GM21423 (cell line): ENCODE measurements at regions not wholly inside any gene's neighbourhood (a gene's known extent, or its start where the extent isn't known, plus 50 kb on each side); places are given as distances from the start of the nearest gene placed in this dataset.
"Not testable (repeated sequence)": the region's sequence is repeated elsewhere in the genome, so short reads cannot be mapped to it uniquely, and the experiment has no call there.

Source experiments
- ATAC-seq: cut with Tn5 transposase; IDR thresholded peaks from one replicate; pipeline ENCODE4 v1.9.1; 2021; ENCODE audit warnings: mild to moderate bottlenecking, moderate library complexity; ENCODE audit not compliant: unreplicated experiment

GRCh38 chr1:193462629-193463320, 276.4 kb upstream of the B3GALT2 start:
- ATAC-seq: peak; percentile 79

- no peak for ATAC-seq
Observed at GRCh38 chr1:193458628-193459027, 272.2 kb upstream of the B3GALT2 start.

DNA sequence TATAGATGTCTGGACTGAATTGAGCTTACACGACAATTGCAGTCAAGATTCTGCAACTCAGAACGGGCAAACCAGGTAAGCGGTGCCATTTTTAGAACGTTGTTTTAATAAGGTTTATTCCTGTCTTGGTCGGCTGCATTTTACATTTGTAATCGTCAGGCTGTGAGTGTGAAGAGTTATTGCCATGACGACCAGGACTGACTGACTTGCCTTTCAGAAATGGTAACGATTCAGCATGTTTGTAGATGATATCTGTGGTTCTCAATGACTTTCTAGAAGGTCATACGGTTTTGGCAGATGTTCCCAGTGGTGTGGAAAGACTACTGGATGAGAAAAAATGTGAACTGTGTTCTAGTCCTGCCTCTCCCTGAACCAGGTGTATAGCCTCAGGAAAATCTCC, 271.3 kb upstream of the B3GALT2 start:
- ATAC-seq: no peak

DNA sequence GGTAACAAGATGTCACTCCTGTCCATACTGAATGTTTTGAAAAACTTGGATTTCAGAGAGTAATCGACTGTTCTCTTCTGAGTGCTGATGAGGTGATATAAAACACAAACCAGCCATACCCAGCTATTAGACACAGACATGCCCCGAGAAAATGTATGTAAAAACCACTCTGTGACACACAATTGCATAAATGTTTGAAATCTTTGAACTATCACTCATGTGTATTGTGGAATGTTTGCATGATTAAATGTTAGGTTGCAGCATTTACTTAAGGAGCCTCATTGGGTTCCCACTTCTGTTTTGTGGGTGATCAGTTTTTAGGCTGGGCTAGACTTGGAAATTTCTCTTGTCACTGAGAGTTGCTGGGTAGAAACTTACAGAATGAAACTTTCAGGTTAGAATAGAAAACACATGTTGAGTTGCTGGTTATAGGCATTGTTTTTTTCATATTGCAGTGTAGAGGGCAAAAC, 270.4 kb upstream of the B3GALT2 start:
- peak; percentile 69 for ATAC-seq

DNA sequence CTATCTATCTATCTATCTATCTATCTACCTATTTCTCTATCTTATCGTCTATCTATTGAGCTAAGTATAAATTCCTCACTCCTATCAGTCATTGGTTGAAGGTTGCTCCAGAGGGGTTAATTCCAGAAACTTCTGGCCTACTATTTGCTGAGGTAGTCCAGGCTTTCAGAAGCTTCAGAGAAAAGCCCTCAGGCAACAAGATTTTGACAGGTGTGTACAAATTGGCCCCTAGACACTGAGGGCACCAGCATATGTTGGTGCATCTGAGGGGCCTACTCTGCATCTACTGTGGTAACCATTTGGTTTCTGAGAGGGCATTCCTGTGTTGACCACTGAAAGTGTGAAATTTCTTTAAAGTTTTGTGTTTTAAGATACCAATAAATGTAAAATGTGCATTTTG, 265.2 kb upstream of the B3GALT2 start:
- ATAC-seq: no peak

DNA sequence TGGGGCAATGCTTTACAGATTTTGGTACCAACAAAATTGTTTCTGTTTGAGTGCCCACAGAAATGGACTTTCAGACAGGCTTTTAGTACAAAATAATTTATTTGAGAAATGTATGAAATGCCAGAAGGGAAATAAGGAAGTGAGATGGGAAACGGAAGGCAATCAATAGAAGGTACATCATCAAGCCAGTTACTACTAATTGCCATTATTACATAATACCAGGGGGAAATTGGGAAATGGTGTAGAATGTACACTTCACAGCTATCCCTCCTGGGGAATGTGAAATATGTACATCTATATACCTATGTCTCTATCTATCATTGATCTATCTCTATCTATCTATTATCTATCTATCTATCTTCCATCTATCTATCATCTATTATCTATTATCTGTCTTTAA, 264.6 kb upstream of the B3GALT2 start:
- no peak for ATAC-seq

GRCh38 chr1:193448682-193449461, 262.5 kb upstream of the B3GALT2 start:
- peak; percentile 93 for ATAC-seq

DNA sequence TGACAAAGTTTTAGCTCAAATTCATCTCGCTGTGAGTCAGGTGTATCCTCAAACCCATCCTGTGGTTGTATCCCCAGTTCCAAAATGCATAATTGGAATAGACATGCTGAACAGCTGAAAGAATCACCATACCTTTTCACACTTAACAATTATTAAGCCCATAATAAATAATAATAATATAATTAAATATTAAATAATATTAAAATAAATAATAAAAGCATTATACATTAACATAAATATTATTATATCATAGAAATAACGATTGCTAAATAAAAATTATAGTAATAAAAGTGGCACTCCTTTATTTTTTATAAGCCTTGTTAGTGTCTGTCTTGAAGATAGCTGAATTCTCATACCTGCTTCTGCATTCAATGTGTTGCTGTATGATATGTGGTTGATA, 257.5 kb upstream of the B3GALT2 start:
- no peak for ATAC-seq

DNA sequence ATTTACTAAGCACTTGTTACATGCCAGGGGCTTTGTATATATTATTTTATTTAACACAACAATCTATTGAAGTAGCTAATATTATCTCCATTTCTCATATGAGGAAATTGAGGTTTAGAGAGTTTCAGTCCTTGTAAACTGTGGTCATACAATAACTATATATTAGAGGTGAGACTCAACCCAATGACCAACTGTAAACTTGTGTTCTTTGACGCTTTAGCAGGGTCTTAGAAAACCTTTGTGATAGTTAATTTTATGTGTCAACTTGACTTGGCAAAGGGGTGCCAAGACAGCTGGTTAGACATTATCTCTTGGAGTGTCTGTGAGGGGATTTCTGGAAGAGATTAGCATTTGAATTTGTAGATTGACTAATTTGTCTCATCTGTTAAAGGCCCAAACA, 252.4 kb upstream of the B3GALT2 start:
- peak; percentile 78 for ATAC-seq

DNA sequence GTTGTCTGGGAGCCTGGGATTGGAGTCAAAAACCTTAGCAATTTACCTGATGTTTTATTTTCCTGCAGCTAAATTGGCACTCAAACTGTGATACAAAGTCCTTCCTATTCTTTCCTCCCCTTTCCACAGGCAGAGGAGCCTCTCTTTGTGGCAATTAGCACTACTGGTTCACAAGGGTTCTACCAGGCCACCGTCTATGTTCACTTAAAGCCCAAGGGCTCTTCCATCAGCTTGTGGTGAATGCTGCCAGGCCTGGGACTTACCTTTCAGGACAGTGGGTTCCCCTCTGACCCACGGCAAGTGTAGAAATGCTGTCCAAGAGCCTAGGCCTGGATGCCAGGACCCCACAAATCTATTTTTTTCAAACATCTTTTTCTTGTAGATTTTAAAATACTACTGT, 251.9 kb upstream of the B3GALT2 start:
- peak; percentile 14 for ATAC-seq

GRCh38 chr1:193437785-193438184, 251.4 kb upstream of the B3GALT2 start:
- ATAC-seq: peak; percentile 82

DNA sequence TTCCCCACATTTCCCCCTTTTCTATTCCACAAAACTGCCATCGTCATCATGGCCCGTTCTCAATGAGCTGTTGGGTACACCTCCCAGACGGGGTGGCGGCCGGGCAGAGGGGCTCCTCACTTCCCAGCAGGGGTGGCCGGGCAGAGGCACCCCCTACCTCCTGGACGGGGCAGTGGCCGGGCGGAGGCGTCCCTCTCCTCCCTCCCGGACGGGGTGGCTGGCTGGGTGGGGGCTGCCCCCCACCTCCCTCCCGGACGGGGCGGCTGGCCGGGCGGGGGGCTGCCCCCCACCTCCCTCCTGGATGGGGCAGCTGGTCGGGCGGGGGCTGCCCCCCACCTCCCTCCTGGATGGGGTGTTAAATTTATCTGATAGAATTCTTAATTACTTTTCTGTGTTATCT, 250.9 kb upstream of the B3GALT2 start:
- ATAC-seq: not testable (repeated sequence)

GRCh38 chr1:193435781-193436180, 249.4 kb upstream of the B3GALT2 start:
- no peak for ATAC-seq

- no peak for ATAC-seq
Observed at GRCh38 chr1:193434319-193434718, 247.9 kb upstream of the B3GALT2 start.

DNA sequence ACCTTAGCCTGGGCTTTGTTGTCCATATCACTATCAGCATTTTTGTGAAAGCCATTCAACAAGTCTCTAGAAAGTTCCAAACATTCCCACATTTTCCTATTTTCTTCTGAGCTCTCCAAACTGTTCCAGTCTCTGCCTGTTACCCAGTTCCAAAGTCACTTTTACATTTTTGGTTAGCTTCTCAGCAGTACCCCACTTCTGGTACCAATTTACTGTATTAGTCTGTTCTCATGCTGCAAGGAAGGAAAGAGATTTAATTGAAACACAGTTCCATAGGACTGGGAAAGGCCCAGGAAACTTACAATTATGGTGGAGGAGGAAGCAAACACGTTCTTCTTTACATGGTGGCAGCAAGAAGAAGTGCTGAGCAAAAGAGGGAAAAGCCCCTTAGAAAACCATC, 247.2 kb upstream of the B3GALT2 start:
- no peak for ATAC-seq

DNA sequence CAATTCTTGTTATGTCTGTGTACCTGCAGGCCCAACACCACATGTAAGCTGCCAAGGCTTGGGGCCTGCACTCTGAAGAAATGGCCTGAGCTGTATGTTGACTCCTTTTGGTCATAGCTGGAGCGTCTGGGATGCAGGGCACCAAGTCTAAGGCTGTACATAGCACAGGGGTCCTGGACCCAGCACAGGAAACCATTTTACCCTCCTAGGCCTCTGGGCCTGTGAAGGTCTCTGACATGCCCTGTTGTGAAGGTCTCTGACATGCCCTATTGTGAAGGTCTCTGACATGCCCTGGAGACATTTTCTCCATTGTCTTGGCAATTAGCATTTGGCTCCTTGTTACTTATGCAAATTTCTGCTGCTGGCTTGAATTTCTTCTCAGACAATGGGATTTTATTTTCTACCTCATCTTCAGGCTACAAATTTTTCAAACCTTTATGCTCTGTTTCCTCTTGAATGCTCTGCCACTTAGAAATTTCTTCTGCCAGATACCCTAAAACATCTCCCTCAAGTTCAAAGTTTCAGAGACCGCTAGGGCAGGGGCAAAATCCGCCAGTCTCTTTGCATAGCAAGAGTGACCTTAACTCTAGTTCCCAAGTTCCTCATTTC, 246.7 kb upstream of the B3GALT2 start:
- no peak for ATAC-seq

GRCh38 chr1:193431265-193431977, 245.0 kb upstream of the B3GALT2 start:
- no peak for ATAC-seq

DNA sequence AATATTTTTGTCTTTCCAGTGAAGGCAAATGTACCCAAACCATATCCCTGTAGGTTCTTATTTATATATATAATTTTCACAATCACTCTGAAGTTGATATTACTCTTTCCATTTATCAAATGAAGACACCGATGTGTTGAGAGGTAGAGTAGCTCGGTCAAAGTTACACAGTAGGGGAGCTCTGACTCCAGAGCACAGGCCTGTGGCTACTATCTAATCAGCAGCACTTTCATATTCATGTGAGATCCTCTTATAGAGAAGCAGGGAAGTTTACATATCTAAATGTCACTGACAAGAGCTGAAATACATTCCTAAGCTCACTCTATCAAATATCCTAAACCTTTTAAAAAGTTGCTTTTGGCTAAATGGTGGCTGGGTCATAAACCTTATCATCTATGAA, 241.1 kb upstream of the B3GALT2 start:
- ATAC-seq: no peak

DNA sequence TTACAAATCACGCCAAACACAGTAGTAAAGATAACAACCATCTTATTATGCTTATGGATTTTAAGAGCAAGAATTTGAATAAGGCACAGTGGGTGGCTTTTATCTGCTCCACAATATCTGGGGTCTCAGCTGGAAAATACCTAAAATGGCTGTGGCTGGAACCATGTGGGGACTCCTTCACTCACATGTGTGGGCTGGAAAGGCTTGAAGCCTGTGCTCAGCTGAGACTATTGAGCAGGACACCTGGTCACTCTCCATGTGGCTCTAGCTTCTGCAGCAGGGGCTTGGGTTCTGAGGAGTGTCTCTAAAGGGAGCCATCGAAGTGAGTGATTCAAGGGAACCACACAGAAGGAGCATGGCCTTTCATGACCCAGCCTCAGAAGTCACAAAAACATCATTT, 239.6 kb upstream of the B3GALT2 start:
- no peak for ATAC-seq

- ATAC-seq: no peak
Observed at GRCh38 chr1:193421487-193421886, 235.1 kb upstream of the B3GALT2 start.

DNA sequence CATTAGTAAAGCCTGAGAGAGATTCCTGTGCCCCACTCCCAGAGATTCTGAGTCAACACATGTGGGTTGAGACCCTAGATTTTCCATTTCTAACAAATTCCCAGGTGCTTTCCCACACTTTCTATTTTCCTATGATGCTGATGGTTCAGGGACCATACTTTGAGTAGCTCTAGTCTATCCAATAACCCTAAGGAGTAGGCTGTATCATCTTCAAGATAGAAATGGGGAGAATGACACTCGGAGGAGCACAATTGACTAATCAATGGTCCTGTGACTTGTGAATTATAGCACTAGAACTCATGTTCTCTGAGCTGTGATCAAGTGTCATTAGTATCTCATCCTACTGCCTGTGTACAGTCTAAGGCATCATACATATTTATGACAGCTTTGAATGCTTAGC, 232.9 kb upstream of the B3GALT2 start:
- no peak for ATAC-seq

DNA sequence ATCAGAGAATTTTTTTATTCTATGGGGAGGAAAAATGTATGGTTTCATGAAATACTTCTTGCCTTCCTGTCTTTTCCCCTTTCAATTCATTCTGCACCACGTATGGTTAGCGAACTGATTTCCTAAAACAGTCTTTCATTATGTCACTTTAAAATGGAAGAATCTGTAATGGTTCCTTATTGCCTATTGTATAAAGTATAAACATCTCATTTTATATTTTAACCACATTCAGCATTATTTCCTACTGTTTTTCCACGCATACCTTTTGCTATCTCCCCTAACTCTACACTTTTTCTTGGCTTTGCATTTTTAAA, 232.3 kb upstream of the B3GALT2 start:
- ATAC-seq: no peak
